ENCODE measurements at regions not wholly inside any gene's neighbourhood (a gene's known extent, or its start where the extent isn't known, plus 50 kb on each side); places are given as distances from the start of the nearest gene placed in this dataset.
"Not testable (repeated sequence)": the region's sequence is repeated elsewhere in the genome, so short reads cannot be mapped to it uniquely, and the experiment has no call there.

DNA sequence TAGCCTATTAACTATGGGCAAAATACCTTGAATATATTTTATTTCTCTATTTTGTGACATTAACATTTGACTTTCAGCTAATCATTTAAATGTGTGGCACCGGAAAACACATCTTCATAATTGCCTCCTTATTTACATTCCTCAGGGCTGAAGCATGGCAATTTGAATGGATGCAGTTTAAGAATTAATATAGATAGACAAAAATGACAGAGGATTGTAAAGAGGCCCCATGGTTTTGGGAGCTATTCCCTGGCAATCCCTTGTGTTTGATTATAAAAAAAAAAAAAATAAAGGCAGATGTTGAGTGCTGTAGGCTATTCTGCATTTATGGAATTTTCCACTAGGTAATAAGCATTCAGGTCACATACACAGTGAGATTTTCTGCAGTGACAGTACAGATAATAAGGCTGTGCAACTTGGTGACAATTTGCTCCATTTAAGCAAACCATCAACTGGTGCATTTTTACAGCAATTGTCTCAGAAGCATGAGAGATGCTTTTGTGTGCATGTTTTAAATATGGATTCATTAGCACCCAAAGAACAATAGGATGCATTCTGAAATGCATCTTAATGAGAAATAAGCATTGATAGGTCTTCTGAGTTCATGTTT is 123.2 kb upstream of the SLC38A4 start:
- no peak for DNase-seq

DNA sequence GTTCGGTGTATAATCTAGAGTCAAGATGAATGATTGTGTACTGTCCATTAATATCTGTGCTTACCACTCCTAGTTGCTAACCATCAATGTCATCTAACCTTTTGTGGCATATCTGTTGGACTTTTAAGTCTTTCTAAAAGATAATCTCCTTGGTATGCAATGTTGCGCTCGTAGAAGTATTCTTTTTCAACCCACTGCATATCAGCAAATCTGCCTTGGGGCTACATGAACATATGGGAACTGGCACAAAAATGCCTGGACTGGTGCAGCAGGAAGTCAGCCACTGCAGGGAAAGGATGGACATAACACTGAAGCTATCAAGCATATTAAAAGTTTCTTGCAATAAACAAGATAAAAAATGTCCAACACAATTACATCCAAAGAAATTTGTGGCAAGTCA is 124.3 kb upstream of the SLC38A4 start:
- DNase-seq = no peak

DNA sequence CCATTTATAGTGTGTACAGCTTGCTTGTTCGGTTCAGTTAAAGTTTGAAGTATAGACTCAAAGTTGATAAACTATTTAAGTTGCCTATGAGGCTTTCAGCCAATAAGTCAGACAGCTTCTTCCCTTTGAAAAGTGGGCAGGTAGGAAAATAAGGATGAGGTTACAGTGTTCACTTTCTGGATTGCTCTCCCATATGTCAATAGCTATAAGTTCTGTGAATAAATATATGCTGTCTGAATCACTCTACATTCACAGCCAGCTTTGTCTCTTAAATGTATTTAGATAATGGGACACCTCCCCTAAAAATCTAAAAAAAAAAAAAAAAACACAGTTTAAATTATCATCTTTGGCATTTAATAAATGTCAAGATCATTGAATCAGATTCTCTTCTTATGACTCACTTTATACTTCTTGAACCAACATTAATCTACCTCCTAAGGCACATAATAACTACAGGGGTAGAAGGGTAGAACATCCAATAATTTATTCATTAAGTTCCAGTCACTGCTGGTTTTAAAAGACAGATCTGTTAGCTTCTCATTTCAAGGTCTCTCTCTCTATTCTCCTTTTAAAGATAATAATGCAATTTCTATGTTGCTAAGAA is 126.4 kb upstream of the PCED1B start:
- DNase-seq = no peak

DNA sequence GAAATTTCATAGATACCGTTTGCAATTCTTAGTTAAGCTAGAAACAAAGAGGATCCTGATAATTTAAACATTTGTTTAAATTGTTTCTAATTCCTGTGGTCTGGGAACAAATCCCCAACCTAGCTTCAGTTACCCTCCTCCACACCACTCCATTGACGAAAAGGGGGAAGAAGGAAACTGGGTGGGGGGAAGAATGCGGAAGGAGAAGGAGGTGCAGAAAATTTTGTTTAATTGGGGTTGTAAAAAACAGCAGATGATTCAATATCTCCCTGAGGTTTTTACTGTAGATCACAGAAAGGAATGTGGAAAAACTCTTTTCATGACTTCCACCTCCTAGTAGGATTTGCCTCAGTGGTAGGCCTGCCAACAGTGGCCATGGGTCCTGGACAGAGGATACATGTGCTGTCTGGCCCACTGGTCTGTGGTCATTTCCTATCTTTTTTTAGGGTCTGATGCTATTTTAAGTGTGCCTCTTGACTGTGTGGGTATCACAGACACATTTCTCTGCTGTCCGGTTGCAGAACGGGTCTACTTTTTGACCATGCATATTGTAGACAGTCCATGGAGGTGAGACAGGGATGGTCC is 122.9 kb upstream of the PCED1B start:
- DNase-seq = no peak

DNA sequence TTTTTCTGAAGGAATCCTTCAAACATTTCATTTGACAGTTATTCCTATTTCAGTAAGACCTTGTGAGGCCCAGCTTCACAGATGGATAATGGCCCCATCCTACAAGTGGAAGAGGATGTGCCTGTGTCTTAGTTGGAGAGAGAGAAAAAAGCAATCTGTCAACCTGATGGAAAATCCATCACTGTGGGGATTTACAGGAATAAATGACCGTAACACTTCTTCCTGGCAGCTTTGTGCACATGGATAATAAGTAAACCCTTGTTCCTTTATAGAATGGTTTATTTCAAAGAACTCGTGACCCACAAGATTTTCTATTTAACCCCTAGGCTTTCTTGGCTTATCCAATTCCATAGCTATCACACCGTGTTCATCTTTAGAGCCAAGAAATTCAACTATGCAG is 121.4 kb upstream of the PCED1B start:
- no peak for DNase-seq

DNA sequence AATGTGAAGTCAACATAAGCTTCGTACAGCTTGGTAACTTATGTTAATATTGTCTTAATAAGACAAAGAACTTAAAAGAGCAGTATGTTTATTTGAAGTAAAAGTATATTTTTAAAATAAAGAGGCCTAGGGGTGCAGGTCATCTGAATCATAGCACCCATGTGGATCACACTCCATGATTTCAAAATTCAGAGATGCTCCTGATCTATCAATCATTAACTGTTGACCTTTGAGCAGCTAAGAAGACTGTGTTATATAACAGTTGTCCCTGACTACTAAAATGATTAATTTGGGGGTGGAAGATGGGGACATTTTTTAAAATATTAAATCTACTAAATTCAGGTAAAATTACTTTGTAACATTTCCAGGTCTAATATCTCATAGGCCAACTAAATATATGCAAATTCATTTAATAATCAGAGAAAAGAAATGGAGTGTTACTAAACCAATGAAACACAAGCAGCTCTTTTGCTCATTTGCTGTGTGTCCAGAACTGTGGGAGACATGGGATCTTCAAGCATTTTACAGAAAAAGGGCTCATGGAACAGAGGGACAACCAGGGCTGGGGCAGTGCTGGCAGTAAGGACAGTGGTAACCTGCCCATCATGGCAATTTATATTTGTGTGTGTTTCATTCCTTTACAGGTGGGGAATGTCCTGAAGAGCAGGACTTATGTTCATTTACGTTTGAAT is 120.7 kb upstream of the PCED1B start:
- no peak for DNase-seq

DNA sequence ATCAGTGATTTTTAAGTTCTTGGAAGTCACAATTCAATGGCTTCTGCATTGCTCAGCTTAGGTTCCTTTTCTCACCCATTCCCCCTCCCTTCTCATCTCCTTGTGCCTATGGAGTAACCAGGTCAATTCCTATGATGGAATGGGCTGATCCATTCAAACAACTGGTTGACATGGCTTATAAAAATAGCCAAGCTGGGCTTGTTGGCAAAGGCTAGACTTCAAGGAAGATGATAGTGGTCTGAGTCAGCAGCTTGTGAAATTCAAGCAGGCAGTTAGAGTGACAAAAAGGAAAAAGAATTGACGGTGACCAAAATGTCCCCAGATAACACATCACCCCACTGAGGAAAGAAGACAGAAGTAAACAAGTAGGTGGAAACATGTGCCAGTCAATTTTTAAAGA is 119.9 kb upstream of the PCED1B start:
- no peak for DNase-seq

DNA sequence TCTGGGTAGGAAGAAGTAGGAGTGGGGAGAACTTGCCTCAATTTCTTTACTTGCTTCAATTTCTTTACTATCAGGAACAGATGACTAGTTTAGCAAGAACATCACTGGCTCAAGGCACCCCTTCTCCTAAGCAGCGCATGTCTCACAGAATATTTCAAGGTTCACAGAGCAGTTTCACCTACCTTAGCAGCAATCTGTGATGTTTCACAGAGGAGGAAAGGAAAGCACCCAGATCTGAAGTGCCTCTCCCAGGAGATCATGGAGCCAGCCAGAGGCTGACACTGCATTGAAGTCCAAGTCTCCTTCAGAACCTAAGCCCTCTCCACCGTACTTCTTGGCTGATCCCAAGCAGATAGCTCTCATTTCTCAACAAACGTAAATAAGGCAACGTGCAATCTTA is 118.7 kb upstream of the PCED1B start:
- no peak for DNase-seq

DNA sequence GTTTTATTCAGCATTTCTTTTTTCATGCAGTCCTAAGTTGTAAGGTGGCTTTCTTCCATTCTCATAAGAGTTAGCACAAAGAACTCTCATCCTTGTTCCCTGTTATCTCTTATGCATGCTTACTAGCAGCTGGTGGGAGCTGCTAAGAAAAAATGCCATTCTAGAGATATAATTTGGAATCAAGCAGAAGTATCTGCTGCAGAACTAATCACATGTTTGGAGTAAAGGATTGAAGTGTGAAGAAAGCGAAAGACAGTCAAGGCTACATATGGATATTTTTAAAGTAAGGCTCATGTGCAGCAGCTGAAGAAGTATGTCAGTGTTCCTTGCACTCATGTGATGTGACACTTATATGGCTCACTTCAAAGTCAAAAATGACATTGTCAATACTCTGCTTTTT is 116.2 kb upstream of the PCED1B start:
- no peak for DNase-seq

DNA sequence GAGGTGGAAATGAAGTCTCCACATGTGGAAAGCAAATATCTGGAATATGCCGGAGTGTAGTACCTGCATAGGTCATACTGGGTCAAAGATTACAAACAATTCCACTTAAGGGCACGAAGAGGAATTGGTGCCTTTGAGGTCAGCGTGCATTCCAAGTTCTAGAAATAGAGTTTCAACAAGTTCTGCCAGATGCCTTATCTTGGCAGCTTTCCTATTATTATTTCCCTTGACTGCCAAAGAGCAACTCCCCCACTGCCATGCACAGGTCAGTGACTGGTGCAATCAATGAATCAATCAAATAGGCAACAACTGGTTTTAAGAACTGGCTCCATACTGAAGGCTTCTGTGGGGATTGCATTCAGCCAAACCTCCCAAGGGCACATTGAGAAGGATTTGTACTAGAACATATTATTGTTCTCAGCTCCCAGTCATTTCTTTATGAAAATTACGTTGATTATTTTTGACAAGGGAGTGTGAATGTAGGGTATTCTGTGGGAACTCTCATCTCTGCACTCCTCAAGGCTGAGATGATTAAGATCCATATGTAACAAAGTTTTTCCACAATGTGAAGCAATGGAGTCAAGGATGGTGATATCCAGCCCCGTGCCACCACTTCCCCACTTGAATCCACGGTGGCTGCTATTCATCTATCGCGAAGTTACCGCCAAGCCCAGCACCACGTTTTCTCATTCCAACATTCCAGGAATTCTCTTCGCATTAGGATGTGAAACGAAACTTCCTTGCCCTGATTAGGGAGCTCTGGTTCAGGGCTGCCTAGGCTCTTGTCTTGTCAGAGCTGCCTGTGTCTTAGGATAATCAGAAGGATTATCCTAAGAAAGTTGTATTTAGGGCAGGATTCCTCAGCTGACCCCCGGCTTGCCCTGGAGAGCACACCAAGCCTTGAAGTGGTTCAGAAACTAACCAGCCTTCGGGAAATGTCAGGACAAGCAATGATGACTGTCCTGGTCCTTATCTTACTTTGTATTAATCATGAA is 115.1 kb upstream of the PCED1B start:
- DNase-seq = no peak

DNA sequence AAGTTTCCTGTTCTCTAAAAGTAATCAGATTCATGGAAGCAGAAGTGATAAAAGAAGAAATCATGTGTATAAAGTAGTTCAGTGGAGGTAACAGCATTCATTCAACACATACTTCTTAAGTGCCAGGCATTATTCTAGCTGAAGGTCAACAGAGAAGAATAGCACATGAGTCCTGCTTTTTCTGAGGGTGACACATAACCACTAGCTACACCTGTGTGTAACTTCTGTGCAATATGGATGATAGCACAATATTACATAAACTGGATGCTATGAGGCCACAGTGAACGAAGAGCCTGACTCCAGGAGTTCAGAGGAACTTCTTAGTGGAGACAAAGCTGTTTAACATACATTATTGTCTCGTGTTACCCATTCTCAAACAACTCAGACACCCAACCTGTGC is 114.3 kb upstream of the PCED1B start:
- no peak for DNase-seq

DNA sequence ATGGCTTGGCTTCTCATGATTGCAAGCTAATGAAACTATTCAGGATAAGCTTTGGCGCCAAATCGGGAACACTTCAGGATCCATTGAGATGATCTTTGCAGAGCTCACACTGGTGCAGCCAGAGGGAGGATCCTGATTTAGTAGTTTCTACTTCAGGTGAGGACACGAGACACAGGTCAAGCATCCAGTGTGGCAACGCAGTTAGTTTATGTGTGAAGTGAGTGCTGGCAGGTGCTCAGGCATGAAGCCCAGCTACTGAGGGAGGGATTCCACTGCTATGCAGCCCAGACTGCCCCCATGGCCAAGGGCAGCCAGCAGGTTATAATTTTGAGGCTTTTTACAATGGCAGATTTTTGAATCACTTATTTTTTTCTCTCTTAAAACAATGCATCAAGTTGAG is 113.5 kb upstream of the PCED1B start:
- no peak for DNase-seq

DNA sequence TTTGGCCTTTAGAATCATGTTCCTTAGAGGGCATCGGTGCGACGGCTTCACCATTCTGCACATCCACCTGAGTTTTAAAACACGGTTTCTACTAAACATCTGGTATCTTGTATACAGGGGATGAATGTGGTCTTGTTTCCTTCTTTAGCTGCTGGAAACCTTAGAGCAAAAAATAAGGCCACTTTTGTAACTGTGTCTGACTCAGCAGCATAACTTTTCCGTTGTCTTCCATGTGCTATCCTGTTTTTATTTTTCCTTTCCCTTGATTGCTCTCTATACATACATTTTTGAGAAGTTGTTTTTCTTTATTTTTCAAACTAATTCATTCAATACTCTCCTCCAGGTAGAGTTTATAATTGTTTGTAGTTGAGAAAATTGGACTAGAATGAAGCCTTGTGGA is 108.8 kb upstream of the PCED1B start:
- DNase-seq = no peak

DNA sequence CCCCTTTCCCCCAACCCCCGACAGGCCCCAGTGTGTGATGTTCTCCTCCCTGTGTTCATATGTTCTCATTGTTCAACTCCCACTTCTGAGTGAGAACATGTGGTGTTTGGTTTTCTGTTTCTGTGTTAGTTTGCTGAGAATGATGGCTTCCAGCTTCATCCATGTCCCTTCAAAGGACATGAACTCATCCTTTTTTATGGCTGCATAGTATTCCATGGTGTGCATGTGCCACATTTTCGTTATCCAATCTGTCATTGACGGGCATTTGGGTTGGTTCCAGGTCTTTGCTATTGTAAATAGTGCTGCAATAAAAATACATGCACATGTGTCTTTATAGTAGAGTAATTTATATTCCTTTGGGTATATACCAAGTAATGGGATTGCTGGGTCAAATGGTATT is 105.5 kb upstream of the PCED1B start:
- DNase-seq = not testable (repeated sequence)

DNA sequence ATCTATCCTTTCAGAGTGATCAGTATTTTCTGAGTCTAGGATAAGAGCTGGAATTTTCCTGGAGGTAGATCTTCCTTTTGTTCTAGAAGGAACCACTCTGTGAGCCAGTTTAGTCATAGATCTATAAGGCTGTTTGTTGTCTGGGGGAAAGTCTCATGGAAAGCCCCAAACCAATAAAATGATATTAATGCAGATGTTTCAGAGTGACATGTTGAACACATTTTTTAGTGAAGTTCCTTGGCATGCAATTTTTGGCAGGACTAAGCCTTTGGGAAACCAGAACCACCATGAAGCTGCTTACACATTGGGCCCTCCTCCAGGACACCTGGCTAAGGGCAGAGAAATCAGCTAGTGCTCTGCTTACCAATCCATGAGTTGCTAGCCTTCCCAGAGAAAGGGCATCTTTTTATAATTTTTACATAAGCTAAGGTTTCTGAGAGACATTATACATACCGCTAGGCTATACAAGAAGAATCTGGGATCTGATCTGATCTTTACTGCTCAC is 101.5 kb upstream of the PCED1B start:
- DNase-seq = no peak

DNA sequence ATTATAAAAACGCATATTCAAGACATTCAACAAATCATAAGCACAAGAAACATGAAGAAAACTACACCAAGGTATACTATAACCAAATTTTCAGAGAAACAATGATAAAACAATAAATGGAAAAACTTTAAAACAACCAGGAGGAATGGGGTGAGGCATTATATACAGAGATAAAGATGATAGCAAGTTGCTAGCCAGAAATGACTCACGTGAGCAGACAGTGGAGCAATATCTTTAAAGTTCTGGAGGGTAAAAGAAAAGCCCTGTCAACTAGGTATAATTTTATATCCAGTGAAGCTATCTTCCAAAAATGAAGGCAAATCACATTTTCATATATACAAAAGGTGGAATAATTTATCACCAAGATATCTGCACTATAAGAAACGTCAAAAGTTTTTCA is 97.8 kb upstream of the PCED1B start:
- DNase-seq = no peak

DNA sequence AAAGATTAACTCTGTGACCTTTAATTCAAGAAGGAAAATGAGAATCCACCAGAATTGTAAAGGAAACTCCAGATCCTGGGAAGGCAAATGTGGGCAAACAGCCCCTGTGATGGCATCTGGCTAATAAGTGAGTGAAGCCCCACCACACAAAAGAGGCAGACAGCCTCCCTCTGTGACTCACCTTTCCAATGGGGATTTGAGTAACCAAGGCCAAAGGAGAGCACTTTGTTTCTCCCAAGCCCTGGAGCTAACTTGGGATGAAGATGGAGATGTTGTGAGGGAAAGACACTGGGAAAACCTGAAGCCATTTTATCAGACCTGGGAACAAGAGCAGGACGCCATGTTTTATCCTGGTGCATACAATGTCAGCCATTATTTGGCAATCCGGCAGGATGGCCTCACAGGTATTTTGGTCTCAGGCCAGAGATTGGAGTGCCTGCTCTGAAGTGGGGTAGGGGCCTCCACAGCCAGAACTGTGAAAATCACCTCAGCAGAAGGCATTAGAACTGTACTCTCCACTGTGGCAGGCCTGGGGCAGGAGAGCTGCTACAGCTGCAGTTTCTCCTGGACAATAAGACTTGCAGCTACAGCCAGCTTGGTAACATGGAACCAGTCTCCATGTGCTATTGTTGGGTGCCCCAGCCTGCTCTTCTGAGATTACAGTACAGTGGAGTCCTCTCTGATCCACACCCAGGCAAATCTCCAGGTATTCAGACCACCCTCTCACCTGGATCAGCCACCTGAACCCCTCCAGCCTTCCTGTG is 96.6 kb upstream of the PCED1B start:
- DNase-seq = no peak

DNA sequence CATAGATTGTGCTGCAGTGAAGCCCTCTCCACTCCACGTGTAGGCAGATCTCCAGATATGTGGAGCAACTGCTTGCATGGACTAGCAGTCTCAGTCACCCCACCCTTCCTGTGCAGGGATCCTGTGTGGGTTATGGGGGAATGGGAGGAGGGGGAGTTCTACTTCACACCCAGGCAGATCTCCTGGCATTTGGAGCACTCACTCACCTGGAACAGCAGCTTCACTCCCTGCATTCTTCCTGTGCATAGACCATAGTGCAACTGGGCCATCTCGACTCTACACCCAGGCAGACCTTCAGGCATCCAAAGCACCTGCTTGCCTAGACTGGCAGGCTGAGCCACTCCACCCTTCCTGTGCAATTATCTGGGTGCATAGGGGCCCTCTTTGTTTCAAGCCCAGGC is 96.0 kb upstream of the PCED1B start:
- no peak for DNase-seq

DNA sequence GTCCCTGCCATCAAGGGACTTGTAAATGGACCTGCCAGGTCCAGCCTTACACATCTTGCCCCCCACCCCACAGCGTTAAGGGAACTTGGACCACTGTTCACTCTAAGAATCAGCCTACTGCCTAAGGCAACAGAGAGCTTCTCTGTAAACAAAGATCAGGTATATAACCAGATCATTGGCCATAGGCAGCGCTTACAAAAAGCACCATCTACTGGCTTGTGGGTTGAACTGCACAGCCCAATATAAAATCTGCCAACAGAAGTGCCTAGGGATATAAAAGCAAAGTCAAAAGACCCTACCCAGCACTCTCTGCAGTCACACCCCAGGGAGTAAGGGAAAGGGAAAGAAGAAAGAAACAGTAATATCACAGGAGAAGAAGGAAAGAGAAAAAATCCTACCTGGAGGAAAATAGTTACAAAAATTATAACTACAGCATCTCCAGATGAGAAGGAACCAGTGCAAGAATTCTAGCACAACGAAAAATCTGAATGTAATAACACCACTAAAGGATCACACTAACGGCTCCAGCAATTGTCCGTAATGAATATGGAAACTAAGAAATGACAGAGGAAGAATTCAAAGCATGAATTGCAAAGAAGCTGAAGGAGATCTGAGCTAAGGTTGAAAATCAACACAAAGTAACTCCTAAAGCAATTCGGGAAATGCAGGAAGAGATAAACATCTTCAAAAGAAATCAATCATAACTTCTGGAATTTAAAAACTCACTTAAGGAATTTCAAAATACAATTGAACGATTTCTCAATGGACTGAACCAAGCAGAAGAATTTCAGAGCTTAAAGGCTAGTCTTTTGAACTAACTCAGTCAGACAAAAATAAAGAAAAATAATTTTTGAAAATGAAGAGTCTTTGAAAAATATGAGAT is 95.2 kb upstream of the PCED1B start:
- peak; percentile 38 to 65 for DNase-seq

DNA sequence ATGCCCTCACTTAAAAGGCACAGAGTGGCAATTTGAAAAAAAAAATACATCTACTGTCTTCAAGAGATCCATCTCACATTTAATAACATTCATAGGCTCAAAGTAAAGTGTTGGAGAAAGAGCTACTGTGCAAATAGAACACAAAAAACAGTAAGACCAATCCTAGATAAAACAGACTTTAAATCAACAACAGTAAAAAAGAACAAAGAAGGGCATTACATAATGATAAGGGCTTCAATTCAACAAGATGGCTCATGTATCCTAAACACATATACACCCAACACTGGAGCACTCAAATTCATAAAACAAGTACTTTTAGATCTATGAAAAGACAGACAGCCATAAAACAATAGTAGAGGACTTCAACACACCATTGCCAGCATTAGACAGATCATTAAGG is 93.6 kb upstream of the PCED1B start:
- no peak for DNase-seq

DNA sequence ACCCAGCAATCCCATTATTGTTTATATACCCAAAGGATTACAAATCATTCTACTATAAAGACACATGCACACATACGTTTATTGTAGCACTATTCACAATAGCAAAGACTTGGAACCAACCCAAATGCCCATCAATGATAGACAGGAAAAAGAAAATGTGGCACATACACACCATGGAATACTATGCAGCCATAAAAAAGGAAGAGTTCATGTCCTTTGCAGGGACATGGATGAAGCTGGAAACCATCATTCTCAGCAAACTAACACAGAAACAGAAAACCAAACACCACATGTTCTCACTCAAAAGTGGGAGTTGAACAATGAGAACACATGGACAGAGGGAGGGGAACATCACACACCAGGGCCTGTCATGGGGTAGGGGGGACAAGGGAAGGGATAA is 91.3 kb upstream of the PCED1B start:
- DNase-seq = not testable (repeated sequence)

Measured in NCI-H2081 (cell line).